ENCODE measurements at regions not wholly inside any gene's neighbourhood (a gene's known extent, or its start where the extent isn't known, plus 50 kb on each side); places are given as distances from the start of the nearest gene placed in this dataset.
A peak's percentile ranks its signal among the peaks of the same experiment; 100 is the strongest.

GRCh38 chr17:79184219-79184618 is 109.6 kb downstream of the ENGASE start:
- 57% methylated on average over 8 of the region's 10 CpGs for WGBS (ENCODE audit: missing lambda C conversion rate)
- no peaks in the 10 kb centered on the region for H3K9me3 ChIP-seq
- H3K27ac ChIP-seq, result no peak overlapping the region
- no peak for DNase-seq (ENCODE audit: low read depth in 1 of 2, low spot score in 1 of 2)
- ATAC-seq, result no peak; a peak in 1 of 6 replicates
- FAIRE-seq, result no peak
- POLR2A ChIA-PET, result no interaction called here
- no peak overlapping the region; the same call in 2 of the 3 replicates for H3K4me3 ChIP-seq
- peak overlapping the region; percentile 98; the same call in 2 of the 3 replicates for H3K4me2 ChIP-seq
- TF ChIP-seq, protein P1, sequence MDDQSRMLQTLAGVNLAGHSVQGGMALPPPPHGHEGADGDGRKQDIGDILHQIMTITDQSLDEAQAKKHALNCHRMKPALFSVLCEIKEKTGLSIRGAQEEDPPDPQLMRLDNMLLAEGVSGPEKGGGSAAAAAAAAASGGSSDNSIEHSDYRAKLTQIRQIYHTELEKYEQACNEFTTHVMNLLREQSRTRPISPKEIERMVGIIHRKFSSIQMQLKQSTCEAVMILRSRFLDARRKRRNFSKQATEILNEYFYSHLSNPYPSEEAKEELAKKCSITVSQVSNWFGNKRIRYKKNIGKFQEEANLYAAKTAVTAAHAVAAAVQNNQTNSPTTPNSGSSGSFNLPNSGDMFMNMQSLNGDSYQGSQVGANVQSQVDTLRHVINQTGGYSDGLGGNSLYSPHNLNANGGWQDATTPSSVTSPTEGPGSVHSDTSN (IDR thresholded peaks at IDR 0.05), result no peak
- TF ChIP-seq RFX5 (IDR thresholded peaks at IDR 0.05), result no peak
- TF ChIP-seq KDM1A (IDR thresholded peaks at IDR 0.05; ENCODE audit: low read depth), result no peak
- TF ChIP-seq POLR2AphosphoS2 (conservative IDR thresholded peaks at IDR 0.05; ENCODE audit: low read length), result no peak
- no peak for TF ChIP-seq CBX2 (IDR thresholded peaks at IDR 0.05; ENCODE audit: borderline replicate concordance, low read depth)
- no peak for TF ChIP-seq TFCP2L1 (CRISPR knock-in tag; IDR thresholded peaks at IDR 0.05)
- TF ChIP-seq, protein P2, sequence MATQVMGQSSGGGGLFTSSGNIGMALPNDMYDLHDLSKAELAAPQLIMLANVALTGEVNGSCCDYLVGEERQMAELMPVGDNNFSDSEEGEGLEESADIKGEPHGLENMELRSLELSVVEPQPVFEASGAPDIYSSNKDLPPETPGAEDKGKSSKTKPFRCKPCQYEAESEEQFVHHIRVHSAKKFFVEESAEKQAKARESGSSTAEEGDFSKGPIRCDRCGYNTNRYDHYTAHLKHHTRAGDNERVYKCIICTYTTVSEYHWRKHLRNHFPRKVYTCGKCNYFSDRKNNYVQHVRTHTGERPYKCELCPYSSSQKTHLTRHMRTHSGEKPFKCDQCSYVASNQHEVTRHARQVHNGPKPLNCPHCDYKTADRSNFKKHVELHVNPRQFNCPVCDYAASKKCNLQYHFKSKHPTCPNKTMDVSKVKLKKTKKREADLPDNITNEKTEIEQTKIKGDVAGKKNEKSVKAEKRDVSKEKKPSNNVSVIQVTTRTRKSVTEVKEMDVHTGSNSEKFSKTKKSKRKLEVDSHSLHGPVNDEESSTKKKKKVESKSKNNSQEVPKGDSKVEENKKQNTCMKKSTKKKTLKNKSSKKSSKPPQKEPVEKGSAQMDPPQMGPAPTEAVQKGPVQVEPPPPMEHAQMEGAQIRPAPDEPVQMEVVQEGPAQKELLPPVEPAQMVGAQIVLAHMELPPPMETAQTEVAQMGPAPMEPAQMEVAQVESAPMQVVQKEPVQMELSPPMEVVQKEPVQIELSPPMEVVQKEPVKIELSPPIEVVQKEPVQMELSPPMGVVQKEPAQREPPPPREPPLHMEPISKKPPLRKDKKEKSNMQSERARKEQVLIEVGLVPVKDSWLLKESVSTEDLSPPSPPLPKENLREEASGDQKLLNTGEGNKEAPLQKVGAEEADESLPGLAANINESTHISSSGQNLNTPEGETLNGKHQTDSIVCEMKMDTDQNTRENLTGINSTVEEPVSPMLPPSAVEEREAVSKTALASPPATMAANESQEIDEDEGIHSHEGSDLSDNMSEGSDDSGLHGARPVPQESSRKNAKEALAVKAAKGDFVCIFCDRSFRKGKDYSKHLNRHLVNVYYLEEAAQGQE (IDR thresholded peaks at IDR 0.05), result no peak
- TF ChIP-seq CHD4 (IDR thresholded peaks at IDR 0.05; ENCODE audit: borderline replicate concordance), result no peak
- no peak for TF ChIP-seq EHF (CRISPR knock-in tag; IDR thresholded peaks at IDR 0.05)
- no peak for TF ChIP-seq MAX (IDR thresholded peaks at IDR 0.05)
- no peak for TF ChIP-seq FOXS1 (CRISPR knock-in tag; IDR thresholded peaks at IDR 0.05)
- no peak for TF ChIP-seq POLR2A (IDR thresholded peaks at IDR 0.05; ENCODE audit: low read length)
- no peak for TF ChIP-seq CHD2 (IDR thresholded peaks at IDR 0.05; ENCODE audit: low read length, partially characterized antibody)
- CTCF ChIA-PET, result interaction anchor here (5.6 to 9.9 kb wide), 2 partner anchors 206 to 523 kb away, joined by 32 to 390 read pairs; no protein-coding TSS in a partner anchor
- peaks cover 3% of the 10 kb centered on the region; the same call in 1 of the 3 replicates for H3K4me1 ChIP-seq

GRCh38 chr17:79183293-79184158 is 108.9 kb downstream of the ENGASE start:
- ChIA-PET POLR2A (no interaction called here), CTCF (interaction anchor here (5.6 to 9.9 kb wide), 2 partner anchors 207 to 524 kb away, joined by 32 to 390 read pairs; no protein-coding TSS in a partner anchor)
- DNase-seq (ENCODE audit: low read depth in 1 of 2, low spot score in 1 of 2) (peak; percentile 60 to 85), ATAC-seq (peak; percentile 45 to 80; a peak in 5 of 6 replicates), FAIRE-seq (no peak)
- TF ChIP-seq HDAC2 (IDR thresholded peaks at IDR 0.05), result peak; percentile 81; the same call in 1 of the 2 replicates
- no peak for TF ChIP-seq HOXA7 (CRISPR knock-in tag; IDR thresholded peaks at IDR 0.05)
- no peak for TF ChIP-seq KDM1A (IDR thresholded peaks at IDR 0.05; ENCODE audit: low read depth)
- 0 out of 2 replicates have a peak, but pooled peaks have one; percentile 50 for TF ChIP-seq RNF2 (IDR thresholded peaks at IDR 0.05; ENCODE audit: borderline replicate concordance, low read depth)
- no peak for TF ChIP-seq KDM5A (IDR thresholded peaks at IDR 0.05)
- TF ChIP-seq FOXS1 (CRISPR knock-in tag; IDR thresholded peaks at IDR 0.05), result no peak
- peak in 1 of 2 experiments; percentile 22; a peak in 2 of 5 replicates for TF ChIP-seq RAD21 (conservative IDR thresholded peaks at IDR 0.05 in 1 of 2, IDR thresholded peaks at IDR 0.05 in 1 of 2)
- TF ChIP-seq MAZ (IDR thresholded peaks at IDR 0.05; ENCODE audit: borderline replicate concordance, low read depth, low read length), result no peak
- TF ChIP-seq TP53 (CRISPR knock-in tag; IDR thresholded peaks at IDR 0.05), result no peak
- TF ChIP-seq HOXB5 (CRISPR knock-in tag; IDR thresholded peaks at IDR 0.05), result no peak
- no peak for TF ChIP-seq PHF8 (IDR thresholded peaks at IDR 0.05; ENCODE audit: borderline replicate concordance, low read depth)
- TF ChIP-seq MAFK (IDR thresholded peaks at IDR 0.05; ENCODE audit: partially characterized antibody), result no peak
- TF ChIP-seq JUNB (IDR thresholded peaks at IDR 0.05), result no peak
- TF ChIP-seq, protein P2 (IDR thresholded peaks at IDR 0.05), result peak; percentile 24; the same call in 1 of the 2 replicates
- TF ChIP-seq FOSB (CRISPR knock-in tag; IDR thresholded peaks at IDR 0.05), result no peak
- H3K4me2 ChIP-seq, result peak overlapping the region; percentile 98
- peak overlapping the region; percentile 43 for H3K4me3 ChIP-seq
- H3K9me3 ChIP-seq, result no peaks in the 10 kb centered on the region
- WGBS (ENCODE audit: missing lambda C conversion rate), result 25% methylated on average over 44 of the region's 93 CpGs
- peak overlapping the region in 1 of 2 experiments; percentile 38; a peak in 1 of 6 replicates for H3K27ac ChIP-seq
- peaks cover 3% of the 10 kb centered on the region; the same call in 1 of the 3 replicates for H3K4me1 ChIP-seq

All from A549 (cell line).